Upper lobe of right lung (tissue), 1 donor: ENCODE measurements at regions not wholly inside any gene's neighbourhood (a gene's known extent, or its start where the extent isn't known, plus 50 kb on each side); places are given as distances from the start of the nearest gene placed in this dataset.

Source experiments
- ATAC-seq: fragments of 200-7000 bp; cut with Tn5 transposase; one replicate; pipeline ENCODE4 v1.9.1; 2020; ENCODE audit warnings: mild to moderate bottlenecking, moderate library complexity
- DNase-seq: peaks from one replicate; pipeline ENCODE4 v3.0.0-alpha.2; 2020
- H3K27ac ChIP-seq: fragments of 200-600 bp; one replicate; pipeline ENCODE4 v1.8.0; 2022
- H3K27me3 ChIP-seq: fragments of 200-600 bp; one replicate; pipeline ENCODE4 v1.8.0; 2022; ENCODE audit warnings: mild to moderate bottlenecking
- H3K36me3 ChIP-seq: fragments of 200-600 bp; one replicate; pipeline ENCODE4 v1.8.0; 2022
- H3K4me1 ChIP-seq: fragments of 200-600 bp; one replicate; pipeline ENCODE4 v1.8.0; 2022
- H3K4me3 ChIP-seq: fragments of 200-600 bp; one replicate; pipeline ENCODE4 v1.8.0; 2022; ENCODE audit warnings: mild to moderate bottlenecking
- H3K9me3 ChIP-seq: fragments of 200-600 bp; one replicate; pipeline ENCODE4 v1.8.0; 2022
- CTCF ChIP-seq: fragments of 200-600 bp; IDR thresholded peaks from one replicate; pipeline ENCODE4 v1.8.0; 2022; ENCODE audit warnings: antibody characterized with exemption
- intact Hi-C: fragments of 100-400 bp; cut with DNase I; formaldehyde crosslinking; loops from one replicate; pipeline ENCODE4 v1.11.0; 2022
- donor health status: DM: no; HTN: yes; CAD: no; lungs with severe emphysema.

GRCh38 chr3:159250961-159251360 lies 449.1 kb downstream of the MFSD1 start:
- DNase-seq (no peak), ATAC-seq (no peak)
- Histone ChIP-seq H3K27me3 (no peaks in the 10 kb centered on the region), H3K4me1 (no peaks in the 10 kb centered on the region), H3K4me3 (no peak overlapping the region), H3K36me3 (no peaks in the 10 kb centered on the region), H3K27ac (no peak overlapping the region), H3K9me3 (no peaks in the 10 kb centered on the region)
- TF ChIP-seq CTCF, result no peak
- intact Hi-C loops, result no loop called here

- Histone ChIP-seq H3K27ac (no peak overlapping the region), H3K4me1 (no peaks in the 10 kb centered on the region), H3K27me3 (no peaks in the 10 kb centered on the region), H3K4me3 (no peak overlapping the region), H3K9me3 (no peaks in the 10 kb centered on the region), H3K36me3 (no peaks in the 10 kb centered on the region)
- DNase-seq (no peak), ATAC-seq (no peak)
- intact Hi-C loops, result no loop called here
- TF ChIP-seq CTCF, result no peak
Observed at GRCh38 chr3:159252274-159252673, 450.4 kb downstream of the MFSD1 start.

GRCh38 chr3:159252772-159253384 lies 451.0 kb downstream of the MFSD1 start:
- DNase-seq (no peak), ATAC-seq (no peak)
- Histone ChIP-seq H3K9me3 (no peaks in the 10 kb centered on the region), H3K27ac (no peak overlapping the region), H3K4me1 (no peaks in the 10 kb centered on the region), H3K36me3 (no peaks in the 10 kb centered on the region), H3K4me3 (no peak overlapping the region), H3K27me3 (no peaks in the 10 kb centered on the region)
- peak; percentile 35 for TF ChIP-seq CTCF
- intact Hi-C loops, result no loop called here

GRCh38 chr3:159253860-159254259 lies 452.0 kb downstream of the MFSD1 start:
- no peak for DNase-seq
- intact Hi-C loops, result no loop called here

GRCh38 chr3:159257954-159258353 lies 456.1 kb downstream of the MFSD1 start:
- Histone ChIP-seq H3K4me3 (no peak overlapping the region), H3K36me3 (no peaks in the 10 kb centered on the region), H3K4me1 (no peaks in the 10 kb centered on the region), H3K27ac (no peak overlapping the region), H3K27me3 (peaks cover 8% of the 10 kb centered on the region), H3K9me3 (no peaks in the 10 kb centered on the region)
- ATAC-seq, result no peak
- intact Hi-C loops, result loop anchor here (5.0 kb wide), 1 partner anchor 406 kb away; no protein-coding TSS in a partner anchor
- DNase-seq, result no peak
- TF ChIP-seq CTCF, result no peak

More at GRCh38 chr3:159253860-159254259, 452.0 kb downstream of the MFSD1 start:
- Histone ChIP-seq H3K27ac (no peak overlapping the region), H3K9me3 (no peaks in the 10 kb centered on the region), H3K4me1 (no peaks in the 10 kb centered on the region), H3K27me3 (no peaks in the 10 kb centered on the region), H3K4me3 (no peak overlapping the region), H3K36me3 (no peaks in the 10 kb centered on the region)
- TF ChIP-seq CTCF, result no peak
- no peak for ATAC-seq

GRCh38 chr3:159258934-159259333 lies 457.1 kb downstream of the MFSD1 start:
- intact Hi-C loops, result loop anchor here (5.0 kb wide), 1 partner anchor 407 kb away; no protein-coding TSS in a partner anchor
- H3K4me3 ChIP-seq, result no peak overlapping the region
- ATAC-seq (no peak), DNase-seq (no peak)
- H3K9me3 ChIP-seq, result no peaks in the 10 kb centered on the region
- H3K27me3 ChIP-seq, result peaks cover 8% of the 10 kb centered on the region
- H3K4me1 ChIP-seq, result no peaks in the 10 kb centered on the region
- no peak overlapping the region for H3K27ac ChIP-seq
- TF ChIP-seq CTCF, result no peak
- H3K36me3 ChIP-seq, result no peaks in the 10 kb centered on the region
